HCT116 (cell line): ENCODE measurements at regions not wholly inside any gene's neighbourhood (a gene's known extent, or its start where the extent isn't known, plus 50 kb on each side); places are given as distances from the start of the nearest gene placed in this dataset.

ENCODE experiments used
- ATAC-seq: fragments of 200-7000 bp; cut with Tn5 transposase; 2 replicates; pipeline ENCODE4 v1.9.1; 2020; ENCODE audit warnings: mild to moderate bottlenecking, moderate library complexity
- BruUV-seq: library from RNA; stranded (reverse); fragments of 400-500 nt; replicated peaks from 2 replicates; lab custom pipeline; 2021; lab: Mats Ljungman, UMichigan
- CTCF ChIA-PET: fragments of 300-600 bp; sonication (Branson Sonifier 250); formaldehyde crosslinking; loops from one replicate; lab custom pipeline; 2021; ENCODE audit warnings: antibody characterized with exemption; lab: Charles Lee
- POLR2A ChIA-PET: fragments of 300-600, 350-600 bp; sonication (Branson Sonifier 250); formaldehyde crosslinking; loops from one replicate; lab custom pipeline; 2021; ENCODE audit warnings: antibody characterized with exemption; lab: Charles Lee
- RAD21 ChIA-PET, 2 experiments: fragments of 300-600 bp; sonication (Branson Sonifier 250); formaldehyde crosslinking; loops; one replicate each; lab custom pipeline; 2023; ENCODE audit warnings: low total read pairs in 2 of 2; ENCODE audit not compliant: uncharacterized antibody in 2 of 2, unreplicated experiment in 2 of 2, low non-redundant PET in 1 of 2; lab: Charles Lee
- DNase-seq: peaks from one replicate; pipeline ENCODE4 v3.0.0-alpha.2; 2010; ENCODE audit warnings: low read depth, low spot score
- H2AFZ ChIP-seq: fragments of 200-600 bp; shearing (Covaris generic), sonication (generic); 2 replicates; pipeline ENCODE4 v1.6.1; 2017; ENCODE audit warnings: low read depth, mixed run types, mixed read lengths, antibody characterized with exemption, low read length; ENCODE audit not compliant: poor library complexity, severe bottlenecking
- H3K27ac ChIP-seq: 2 replicates; pipeline ENCODE4 v1.5.1; 2012; ENCODE audit warnings: low read depth, low read length
- H3K27me3 ChIP-seq: fragments of 200-600 bp; sonication (generic); 2 replicates; pipeline ENCODE4 v1.6.1; 2016; ENCODE audit warnings: mixed run types, low read length, mixed read lengths; ENCODE audit not compliant: insufficient read depth
- H3K36me3 ChIP-seq, 2 experiments: fragments of 200-500 bp in 1 of 2; fragments of 200-600 bp in 1 of 2; sonication (Bioruptor generic) in 1 of 2; sonication (generic) in 1 of 2; 2 replicates each; pipeline versions ENCODE4 v1.5.1 to v1.6.1; 2014 to 2016; ENCODE audit warnings: low read length in 2 of 2, inconsistent platforms in 1 of 2, mixed read lengths in 1 of 2, mixed run types in 1 of 2; ENCODE audit not compliant: insufficient read depth in 2 of 2, control insufficient read depth in 1 of 2
- H3K4me1 ChIP-seq, 2 experiments: fragments of 200-600 bp in 1 of 2; sonication (generic) in 1 of 2; 2 replicates each; pipeline versions ENCODE4 v1.5.1 to v1.6.1; 2012 to 2017; ENCODE audit warnings: low read length in 2 of 2, inconsistent platforms in 1 of 2, mild to moderate bottlenecking in 1 of 2, mixed read lengths in 1 of 2, mixed run types in 1 of 2, moderate library complexity in 1 of 2; ENCODE audit not compliant: insufficient read depth in 2 of 2, control insufficient read depth in 1 of 2
- H3K4me2 ChIP-seq: fragments of 200-600 bp; sonication (generic); 2 replicates; pipeline ENCODE4 v1.6.1; 2017; ENCODE audit warnings: mixed run types, low read length, mixed read lengths
- H3K4me3 ChIP-seq, 2 experiments: fragments of 200-600 bp in 1 of 2; sonication (generic) in 1 of 2; replicated peaks in 1 of 2; 2 replicates each; pipeline ENCODE4 v1.5.1; 2011 to 2016; ENCODE audit warnings: low read length in 2 of 2, control low read depth in 1 of 2, low read depth in 1 of 2, mild to moderate bottlenecking in 1 of 2, mixed read lengths in 1 of 2, mixed run types in 1 of 2
- H3K79me2 ChIP-seq: fragments of 200-600 bp; sonication (generic); 2 replicates; pipeline ENCODE4 v1.6.1; 2017; ENCODE audit warnings: mild to moderate bottlenecking, mixed run types, low read length, moderate library complexity, mixed read lengths; ENCODE audit not compliant: insufficient read depth
- H3K9ac ChIP-seq: fragments of 200-600 bp; sonication (generic); 2 replicates; pipeline ENCODE4 v1.6.1; 2016; ENCODE audit warnings: low read length, mixed read lengths
- H3K9me2 ChIP-seq: fragments of 200-600 bp; sonication (generic), shearing (Covaris generic); 2 replicates; pipeline ENCODE4 v1.6.1; 2017; ENCODE audit warnings: mixed run types, mild to moderate bottlenecking, moderate library complexity; ENCODE audit not compliant: insufficient read depth
- H3K9me3 ChIP-seq, 2 experiments: fragments of 200-500 bp in 1 of 2; fragments of 200-600 bp in 1 of 2; sonication (Bioruptor generic) in 1 of 2; sonication (generic) in 1 of 2; 2 replicates each; pipeline ENCODE4 v1.6.1; 2014 to 2017; ENCODE audit warnings: low read length in 2 of 2, mixed read lengths in 2 of 2, inconsistent platforms in 1 of 2, low read depth in 1 of 2, mild to moderate bottlenecking in 1 of 2, mixed run types in 1 of 2, moderate library complexity in 1 of 2; ENCODE audit not compliant: control insufficient read depth in 1 of 2, insufficient read depth in 1 of 2
- H4K20me1 ChIP-seq: fragments of 200-600 bp; sonication (generic), shearing (Covaris generic); 2 replicates; pipeline ENCODE4 v1.6.1; 2017; ENCODE audit warnings: mixed run types, mild to moderate bottlenecking, moderate library complexity; ENCODE audit not compliant: insufficient read depth
- CEBPB ChIP-seq: IDR thresholded peaks from 2 replicates; pipeline ENCODE4 v1.6.1; 2012; ENCODE audit warnings: low read depth
- CTCF ChIP-seq, 3 experiments: fragments of 200-600 bp in 1 of 3; sonication (generic) in 1 of 3; IDR thresholded peaks in 2 of 3; conservative IDR thresholded peaks in 1 of 3; 2 replicates each; pipeline ENCODE4 v1.5.1; 2012 to 2017; ENCODE audit warnings: low read depth in 2 of 3, low read length in 2 of 3, antibody characterized with exemption in 1 of 3, borderline replicate concordance in 1 of 3, control low read depth in 1 of 3, mild to moderate bottlenecking in 1 of 3, mixed read lengths in 1 of 3, mixed run types in 1 of 3, moderate library complexity in 1 of 3; ENCODE audit not compliant: insufficient read depth in 1 of 3
- EZH2phosphoT487 ChIP-seq: fragments of 200-600 bp; IDR thresholded peaks from 2 replicates; pipeline ENCODE4 v1.6.1; 2018; ENCODE audit warnings: antibody characterized with exemption, borderline replicate concordance
- JUND ChIP-seq: IDR thresholded peaks from 2 replicates; pipeline ENCODE4 v1.6.1; 2012
- SIN3A ChIP-seq: IDR thresholded peaks from 2 replicates; pipeline ENCODE4 v1.6.1; 2012; ENCODE audit warnings: low read depth
- SP1 ChIP-seq: IDR thresholded peaks from 2 replicates; pipeline ENCODE4 v1.6.1; 2012; ENCODE audit warnings: low read depth
- TCF7L2 ChIP-seq: IDR thresholded peaks from 2 replicates; pipeline ENCODE4 v1.7.0; 2011; ENCODE audit warnings: borderline replicate concordance, inconsistent platforms; ENCODE audit not compliant: insufficient read depth, insufficient read length; ENCODE audit errors: extremely low read depth
- YY1 ChIP-seq: IDR thresholded peaks from 2 replicates; pipeline ENCODE4 v1.6.1; 2011; ENCODE audit warnings: low read length, low read depth, moderate library complexity, mild to moderate bottlenecking; ENCODE audit not compliant: insufficient replicate concordance; ENCODE audit errors: extremely low read depth
- ZNF274 ChIP-seq: fragments of 200-500 bp; sonication (Bioruptor generic); IDR thresholded peaks from 2 replicates; pipeline ENCODE4 v1.6.1; 2014; ENCODE audit warnings: mild to moderate bottlenecking, low read depth, low read length, inconsistent platforms
- intact Hi-C: fragments of 100-400 bp; cut with micrococcal nuclease; formaldehyde crosslinking; loops from 2 replicates; pipeline ENCODE4 v1.10.0; 2022
- TF ChIP-seq, protein P1 (sequence below): IDR thresholded peaks from 2 replicates; pipeline ENCODE4 v1.6.1; 2012
- TF ChIP-seq, protein P2 (sequence below): IDR thresholded peaks from 2 replicates; pipeline ENCODE4 v1.6.1; 2012

DNA sequence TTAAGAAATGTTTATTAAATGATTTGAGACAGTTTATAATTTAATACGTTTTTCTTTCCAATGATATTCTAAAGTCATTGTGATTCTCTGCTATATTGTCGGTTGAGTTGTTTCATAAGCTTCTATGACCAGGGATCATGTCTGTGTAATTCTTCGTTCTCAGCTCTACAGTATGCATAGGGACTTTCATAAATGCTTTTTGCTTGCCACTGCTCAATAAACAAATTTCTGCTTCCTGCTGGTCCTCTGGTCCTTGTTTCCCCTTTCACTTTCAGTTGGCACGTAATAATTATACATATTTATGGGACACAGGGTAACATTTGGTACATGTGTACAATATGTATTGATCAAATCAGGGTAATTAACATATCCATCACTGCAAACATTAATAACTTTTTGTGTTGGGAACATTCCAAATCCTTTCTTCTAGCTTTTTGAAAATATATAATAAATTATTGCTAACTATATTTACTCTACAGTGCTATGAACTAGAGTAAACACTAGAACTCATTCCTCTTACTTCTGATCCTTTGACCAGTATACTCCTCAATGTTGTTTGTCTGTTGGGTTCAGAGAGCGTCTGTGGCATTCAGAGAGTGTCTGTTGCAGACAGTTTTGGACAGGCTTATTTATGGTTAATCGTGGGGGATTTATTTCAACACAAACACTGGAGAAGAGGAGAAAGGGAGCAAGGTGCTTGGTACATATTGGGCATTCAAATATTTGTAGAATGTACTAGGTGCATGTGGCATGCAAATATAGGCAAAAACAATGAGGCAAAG lies 68.3 kb upstream of the SPANXB1 start:
- no peak for ATAC-seq

DNA sequence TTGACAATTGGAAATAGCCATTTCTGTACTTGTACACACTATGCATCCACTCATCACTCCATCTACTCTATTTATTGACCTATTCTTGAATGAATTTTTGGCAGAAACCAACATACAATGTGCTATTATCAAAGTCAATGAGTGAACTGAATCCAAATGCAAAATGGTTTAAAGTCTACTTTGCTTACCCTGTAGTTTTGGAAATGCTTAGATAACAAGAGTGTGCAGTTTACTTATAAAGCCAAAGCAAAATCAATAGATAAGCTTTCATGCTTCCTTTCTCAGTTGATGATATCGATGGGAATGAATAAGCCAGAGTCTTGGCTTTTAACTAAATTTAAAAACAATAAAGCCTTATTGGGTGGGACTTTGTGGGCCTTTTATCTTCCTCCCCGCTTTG lies 58.9 kb upstream of the SPANXB1 start:
- Histone ChIP-seq H3K27ac (no peak overlapping the region), H3K9me3 (no peaks in the 10 kb centered on the region), H3K9ac (no peak overlapping the region), H3K4me1 (no peaks in the 10 kb centered on the region), H3K4me3 (no peak overlapping the region), H3K4me2 (no peak overlapping the region), H3K36me3 (no peaks in the 10 kb centered on the region), H4K20me1 (no peaks in the 10 kb centered on the region), H3K9me2 (no peaks in the 10 kb centered on the region), H3K27me3 (no peaks in the 10 kb centered on the region), H2AFZ (no peak overlapping the region), H3K79me2 (no peaks in the 10 kb centered on the region)
- POLR2A ChIA-PET, result no interaction called here
- no peak for DNase-seq
- BruUV-seq, result no TSS peak
- RAD21 ChIA-PET, result no interaction called here
- ATAC-seq, result no peak
- CTCF ChIA-PET, result no interaction called here
- TF ChIP-seq ZNF274, result no peak
- no peak for TF ChIP-seq CEBPB
- TF ChIP-seq, protein P1, sequence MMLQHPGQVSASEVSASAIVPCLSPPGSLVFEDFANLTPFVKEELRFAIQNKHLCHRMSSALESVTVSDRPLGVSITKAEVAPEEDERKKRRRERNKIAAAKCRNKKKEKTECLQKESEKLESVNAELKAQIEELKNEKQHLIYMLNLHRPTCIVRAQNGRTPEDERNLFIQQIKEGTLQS, result no peak
- TF ChIP-seq EZH2phosphoT487, result no peak
- TF ChIP-seq SIN3A, result no peak
- TF ChIP-seq CTCF (IDR thresholded peaks at IDR 0.05 in 2 of 3, conservative IDR thresholded peaks at IDR 0.05 in 1 of 3; ENCODE audit: borderline replicate concordance in 1 of 3, insufficient read depth in 1 of 3, low read depth in 2 of 3, low read length in 2 of 3), result no peak
- no peak for TF ChIP-seq JUND
- TF ChIP-seq, protein P2, sequence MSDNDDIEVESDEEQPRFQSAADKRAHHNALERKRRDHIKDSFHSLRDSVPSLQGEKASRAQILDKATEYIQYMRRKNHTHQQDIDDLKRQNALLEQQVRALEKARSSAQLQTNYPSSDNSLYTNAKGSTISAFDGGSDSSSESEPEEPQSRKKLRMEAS, result no peak
- intact Hi-C loops, result no loop called here

More for the DNA sequence above, 68.3 kb upstream of the SPANXB1 start:
- H3K36me3 ChIP-seq, result no peaks in the 10 kb centered on the region
- no peak overlapping the region for H2AFZ ChIP-seq
- RAD21 ChIA-PET, result no interaction called here
- H3K9ac ChIP-seq, result no peak overlapping the region
- H3K27me3 ChIP-seq, result no peaks in the 10 kb centered on the region
- H3K9me2 ChIP-seq, result no peaks in the 10 kb centered on the region
- H4K20me1 ChIP-seq, result no peaks in the 10 kb centered on the region
- no peak overlapping the region for H3K4me3 ChIP-seq
- TF ChIP-seq SP1, result no peak
- TF ChIP-seq, protein P1, result no peak
- no peak for TF ChIP-seq TCF7L2
- TF ChIP-seq, protein P2, result no peak
- TF ChIP-seq SIN3A, result no peak
- no peak for TF ChIP-seq YY1
- H3K79me2 ChIP-seq, result no peaks in the 10 kb centered on the region
- no peak overlapping the region for H3K4me2 ChIP-seq
- CTCF ChIA-PET, result no interaction called here
- no peaks in the 10 kb centered on the region for H3K4me1 ChIP-seq
- H3K9me3 ChIP-seq, result no peaks in the 10 kb centered on the region
- no TSS peak for BruUV-seq
- POLR2A ChIA-PET, result no interaction called here
- no peak for DNase-seq
- no peak overlapping the region for H3K27ac ChIP-seq
- intact Hi-C loops, result no loop called here
